Fibroblast of lung (primary cell): ENCODE measurements at regions not wholly inside any gene's neighbourhood (a gene's known extent, or its start where the extent isn't known, plus 50 kb on each side); places are given as distances from the start of the nearest gene placed in this dataset.

Source experiments
- DNase-seq, 2 donors: peaks; one replicate each; pipeline versions ENCODE4 v3.0.0 to v3.0.0-alpha.2; 2010; ENCODE audit warnings: low read depth in 2 of 2
- H2AFZ ChIP-seq: 2 replicates; pipeline ENCODE4 v1.5.1; 2012; ENCODE audit warnings: low read length, control low read depth, inconsistent platforms
- H3K27ac ChIP-seq: 2 replicates; pipeline ENCODE4 v1.5.1; 2011; ENCODE audit warnings: low read length, control low read depth; ENCODE audit not compliant: insufficient read depth
- H3K27me3 ChIP-seq: 2 replicates; pipeline ENCODE4 v1.5.1; 2011; ENCODE audit warnings: mild to moderate bottlenecking, low read length; ENCODE audit not compliant: control insufficient read depth, insufficient read depth
- H3K36me3 ChIP-seq: 2 replicates; pipeline ENCODE4 v1.5.1; 2011; ENCODE audit warnings: low read length; ENCODE audit not compliant: control insufficient read depth, insufficient read depth
- H3K4me1 ChIP-seq: 2 replicates; pipeline ENCODE4 v1.5.1; 2011; ENCODE audit warnings: low read length; ENCODE audit not compliant: control insufficient read depth, insufficient read depth; ENCODE audit errors: extremely low read depth
- H3K4me2 ChIP-seq: 2 replicates; pipeline ENCODE4 v1.5.1; 2011; ENCODE audit warnings: low read length, control low read depth; ENCODE audit not compliant: insufficient read depth; ENCODE audit errors: extremely low read depth
- H3K4me3 ChIP-seq, 4 experiments: fragments of 200-600 bp in 1 of 4; sonication (generic) in 1 of 4; replicated peaks in 1 of 4; 2 replicates each; pipeline ENCODE4 v1.5.1; 2011 to 2016; ENCODE audit warnings: low read length in 4 of 4, low read depth in 3 of 4, mild to moderate bottlenecking in 3 of 4, control low read depth in 2 of 4, inconsistent platforms in 1 of 4, mixed read lengths in 1 of 4; ENCODE audit not compliant: insufficient read depth in 1 of 4; ENCODE audit errors: control extremely low read depth in 1 of 4
- H3K79me2 ChIP-seq: 2 replicates; pipeline ENCODE4 v1.5.1; 2012; ENCODE audit warnings: mild to moderate bottlenecking, low read length, inconsistent platforms; ENCODE audit not compliant: control insufficient read depth, insufficient read depth
- H3K9ac ChIP-seq: 2 replicates; pipeline ENCODE4 v1.5.1; 2011; ENCODE audit warnings: mild to moderate bottlenecking, low read length, control low read depth; ENCODE audit not compliant: insufficient read depth
- H3K9me3 ChIP-seq: 2 replicates; pipeline ENCODE4 v1.5.1; 2012; ENCODE audit warnings: low read depth, low read length; ENCODE audit not compliant: control insufficient read depth, insufficient read depth
- H4K20me1 ChIP-seq: 2 replicates; pipeline ENCODE4 v1.5.1; 2011; ENCODE audit warnings: low read length; ENCODE audit not compliant: control insufficient read depth, insufficient read depth; ENCODE audit errors: extremely low read depth
- CTCF ChIP-seq, 2 donors: IDR thresholded peaks in 1 of 2; conservative IDR thresholded peaks in 1 of 2; 1 replicate in 1 of 2; 2 replicates in 1 of 2; pipeline ENCODE4 v1.5.1; 2011 to 2012; ENCODE audit warnings: low read length in 2 of 2, control low read depth in 1 of 2, inconsistent platforms in 1 of 2, low read depth in 1 of 2, mild to moderate bottlenecking in 1 of 2
- EZH2 ChIP-seq: IDR thresholded peaks from 2 replicates; pipeline ENCODE4 v1.5.1; 2012; ENCODE audit warnings: low read length, control low read depth, mild to moderate bottlenecking; ENCODE audit errors: missing control alignments

GRCh38 chr14:78075033-78075432 is 95.1 kb upstream of the NRXN3 start:
- Histone ChIP-seq H3K79me2 (no peaks in the 10 kb centered on the region), H3K4me3 (no peak overlapping the region), H3K36me3 (no peaks in the 10 kb centered on the region), H4K20me1 (no peaks in the 10 kb centered on the region), H2AFZ (no peak overlapping the region), H3K4me1 (no peaks in the 10 kb centered on the region), H3K27me3 (no peaks in the 10 kb centered on the region), H3K9ac (no peak overlapping the region), H3K9me3 (no peaks in the 10 kb centered on the region), H3K27ac (no peak overlapping the region), H3K4me2 (no peak overlapping the region)
- DNase-seq = no peak
- TF ChIP-seq EZH2 = no peak
- TF ChIP-seq CTCF (conservative IDR thresholded peaks at IDR 0.05 in 1 of 2, IDR thresholded peaks at IDR 0.05 in 1 of 2; ENCODE audit: low read depth in 1 of 2, low read length in 2 of 2) = no peak

- Histone ChIP-seq H3K4me1 (no peaks in the 10 kb centered on the region), H3K9ac (no peak overlapping the region), H3K27ac (no peak overlapping the region), H3K27me3 (no peaks in the 10 kb centered on the region), H3K4me2 (no peak overlapping the region), H3K79me2 (no peaks in the 10 kb centered on the region), H3K9me3 (no peaks in the 10 kb centered on the region), H3K36me3 (no peaks in the 10 kb centered on the region), H2AFZ (no peak overlapping the region), H3K4me3 (no peak overlapping the region), H4K20me1 (no peaks in the 10 kb centered on the region)
- TF ChIP-seq EZH2 = no peak
- no peak for TF ChIP-seq CTCF (conservative IDR thresholded peaks at IDR 0.05 in 1 of 2, IDR thresholded peaks at IDR 0.05 in 1 of 2; ENCODE audit: low read depth in 1 of 2, low read length in 2 of 2)
- DNase-seq = no peak
These were observed 94.5 kb upstream of the NRXN3 start for GRCh38 chr14:78075555-78076277.

GRCh38 chr14:78081245-78081644 is 88.9 kb upstream of the NRXN3 start:
- no peak overlapping the region for H3K27ac ChIP-seq
- no peaks in the 10 kb centered on the region for H3K9me3 ChIP-seq
- H3K4me2 ChIP-seq = no peak overlapping the region
- H2AFZ ChIP-seq = no peak overlapping the region
- no peaks in the 10 kb centered on the region for H3K27me3 ChIP-seq
- H3K36me3 ChIP-seq = no peaks in the 10 kb centered on the region
- no peaks in the 10 kb centered on the region for H4K20me1 ChIP-seq
- no peak for TF ChIP-seq EZH2
- no peak for TF ChIP-seq CTCF (conservative IDR thresholded peaks at IDR 0.05 in 1 of 2, IDR thresholded peaks at IDR 0.05 in 1 of 2; ENCODE audit: low read depth in 1 of 2, low read length in 2 of 2)
- H3K4me1 ChIP-seq = no peaks in the 10 kb centered on the region
- no peak overlapping the region for H3K9ac ChIP-seq
- H3K4me3 ChIP-seq = no peak overlapping the region
- no peak for DNase-seq
- no peaks in the 10 kb centered on the region for H3K79me2 ChIP-seq
